ENCODE measurements at regions not wholly inside any gene's neighbourhood (a gene's known extent, or its start where the extent isn't known, plus 50 kb on each side); places are given as distances from the start of the nearest gene placed in this dataset.

DNA sequence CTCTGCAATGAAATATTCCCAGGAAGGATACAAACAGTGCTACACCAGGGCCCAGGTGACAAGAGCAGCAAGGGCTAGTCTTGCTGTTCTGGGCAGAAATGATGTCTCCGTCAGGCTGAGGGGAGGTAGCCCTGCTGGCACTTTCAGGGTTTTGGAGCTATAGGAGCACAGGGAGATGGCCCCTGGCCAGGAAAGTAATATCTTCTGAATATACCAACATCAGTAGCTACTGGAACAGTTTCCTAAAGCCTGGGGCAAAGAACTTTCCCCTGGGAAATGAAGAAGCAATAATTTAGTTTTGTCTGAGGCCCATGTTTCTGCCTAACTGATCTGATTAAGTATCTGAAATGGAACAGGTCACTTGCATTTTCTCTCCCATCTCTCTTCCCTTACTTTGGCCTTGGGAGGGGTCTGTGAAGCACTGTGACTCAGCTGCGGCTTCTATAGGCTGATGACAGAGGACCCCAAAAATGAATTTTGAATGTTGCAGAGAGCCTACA is 489.1 kb upstream of the PODXL start:
- Histone ChIP-seq H3K36me3 (no peaks in the 10 kb centered on the region), H3K27ac (no peak overlapping the region), H3K9me3 (no peaks in the 10 kb centered on the region), H3K4me1 (no peaks in the 10 kb centered on the region), H3K27me3 (no peaks in the 10 kb centered on the region), H3K4me3 (no peak overlapping the region)
- ATAC-seq (no peak), DNase-seq (no peak)
- no peak for TF ChIP-seq POLR2A (IDR thresholded peaks at IDR 0.05)
- TF ChIP-seq, protein P1, sequence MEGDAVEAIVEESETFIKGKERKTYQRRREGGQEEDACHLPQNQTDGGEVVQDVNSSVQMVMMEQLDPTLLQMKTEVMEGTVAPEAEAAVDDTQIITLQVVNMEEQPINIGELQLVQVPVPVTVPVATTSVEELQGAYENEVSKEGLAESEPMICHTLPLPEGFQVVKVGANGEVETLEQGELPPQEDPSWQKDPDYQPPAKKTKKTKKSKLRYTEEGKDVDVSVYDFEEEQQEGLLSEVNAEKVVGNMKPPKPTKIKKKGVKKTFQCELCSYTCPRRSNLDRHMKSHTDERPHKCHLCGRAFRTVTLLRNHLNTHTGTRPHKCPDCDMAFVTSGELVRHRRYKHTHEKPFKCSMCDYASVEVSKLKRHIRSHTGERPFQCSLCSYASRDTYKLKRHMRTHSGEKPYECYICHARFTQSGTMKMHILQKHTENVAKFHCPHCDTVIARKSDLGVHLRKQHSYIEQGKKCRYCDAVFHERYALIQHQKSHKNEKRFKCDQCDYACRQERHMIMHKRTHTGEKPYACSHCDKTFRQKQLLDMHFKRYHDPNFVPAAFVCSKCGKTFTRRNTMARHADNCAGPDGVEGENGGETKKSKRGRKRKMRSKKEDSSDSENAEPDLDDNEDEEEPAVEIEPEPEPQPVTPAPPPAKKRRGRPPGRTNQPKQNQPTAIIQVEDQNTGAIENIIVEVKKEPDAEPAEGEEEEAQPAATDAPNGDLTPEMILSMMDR (IDR thresholded peaks at IDR 0.05): no peak
- WGBS (ENCODE audit: insufficient coverage, low coverage, low lambda C conversion rate, missing lambda C conversion rate): no CpG with 5 or more reads among the region's 2 CpGs
- intact Hi-C loops (cut with DNase I): no loop called here

DNA sequence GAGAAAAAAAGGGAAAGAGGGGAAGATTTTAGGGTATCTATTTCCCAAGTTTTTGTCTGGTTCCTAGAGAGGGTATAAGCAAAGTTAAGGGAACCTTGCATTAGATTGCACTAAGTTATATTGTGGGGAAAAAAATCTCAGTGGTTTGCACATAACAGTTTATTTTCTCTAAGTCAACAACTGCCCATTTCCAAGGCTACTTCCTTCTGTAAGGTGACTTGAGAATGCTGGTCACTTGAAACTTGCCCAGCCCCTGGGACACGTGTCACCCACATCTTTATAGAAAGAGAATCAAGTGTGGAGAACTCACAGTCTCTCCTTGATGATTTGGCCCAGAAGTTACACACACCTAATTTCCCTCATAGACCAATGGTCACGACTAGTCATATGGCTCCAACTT is 488.6 kb upstream of the PODXL start:
- no peaks in the 10 kb centered on the region for H3K9me3 ChIP-seq
- H3K36me3 ChIP-seq: no peaks in the 10 kb centered on the region
- intact Hi-C loops (cut with DNase I): no loop called here
- no peaks in the 10 kb centered on the region for H3K27me3 ChIP-seq
- 47% methylated on average over 2 of the region's 2 CpGs for WGBS (ENCODE audit: insufficient coverage, low coverage, low lambda C conversion rate, missing lambda C conversion rate)
- no peak for TF ChIP-seq POLR2A (IDR thresholded peaks at IDR 0.05)
- TF ChIP-seq, protein P1 (IDR thresholded peaks at IDR 0.05): no peak
- H3K4me3 ChIP-seq: no peak overlapping the region
- no peak overlapping the region for H3K27ac ChIP-seq
- ATAC-seq (no peak), DNase-seq (no peak)
- H3K4me1 ChIP-seq: no peaks in the 10 kb centered on the region

GRCh38 chr7:132044247-132044646 is 487.8 kb upstream of the PODXL start:
- TF ChIP-seq, protein P1 (IDR thresholded peaks at IDR 0.05): no peak
- ATAC-seq: no peak
- 61% methylated on average over 1 of the region's 1 CpG for WGBS (ENCODE audit: insufficient coverage, low coverage, low lambda C conversion rate, missing lambda C conversion rate)

GRCh38 chr7:132041108-132041507 is 484.7 kb upstream of the PODXL start:
- Histone ChIP-seq H3K4me1 (no peaks in the 10 kb centered on the region), H3K4me3 (no peak overlapping the region), H3K27me3 (no peaks in the 10 kb centered on the region), H3K9me3 (no peaks in the 10 kb centered on the region), H3K27ac (no peak overlapping the region), H3K36me3 (no peaks in the 10 kb centered on the region)
- TF ChIP-seq POLR2A (IDR thresholded peaks at IDR 0.05): no peak
- TF ChIP-seq, protein P1 (IDR thresholded peaks at IDR 0.05): no peak
- intact Hi-C loops (cut with DNase I): no loop called here
- DNase-seq (no peak), ATAC-seq (no peak)
- WGBS (ENCODE audit: insufficient coverage, low coverage, low lambda C conversion rate, missing lambda C conversion rate): 59% methylated on average over 3 of the region's 3 CpGs

More at GRCh38 chr7:132044247-132044646, 487.8 kb upstream of the PODXL start:
- H3K27ac ChIP-seq: no peak overlapping the region
- no peaks in the 10 kb centered on the region for H3K4me1 ChIP-seq
- intact Hi-C loops (cut with DNase I): no loop called here
- no peaks in the 10 kb centered on the region for H3K27me3 ChIP-seq
- H3K4me3 ChIP-seq: no peak overlapping the region
- no peaks in the 10 kb centered on the region for H3K9me3 ChIP-seq
- DNase-seq: no peak
- H3K36me3 ChIP-seq: no peaks in the 10 kb centered on the region

All from right lobe of liver (tissue), 6 donors.